Body of pancreas (tissue), 4 donors: ENCODE measurements at regions not wholly inside any gene's neighbourhood (a gene's known extent, or its start where the extent isn't known, plus 50 kb on each side); places are given as distances from the start of the nearest gene placed in this dataset.
A peak's percentile ranks its signal among the peaks of the same experiment; 100 is the strongest.

Experiments
- POLR2A ChIP-seq, 3 donors: fragments of 450-650 bp; IDR thresholded peaks; one replicate each; pipeline ENCODE4 v1.6.1; 2016; ENCODE audit warnings: antibody characterized with exemption in 3 of 3, mild to moderate bottlenecking in 2 of 3
- TF ChIP-seq, protein P1 (sequence below), 7 experiments: fragments of 450-650 bp in 4 of 7; fragments of 200-600 bp in 3 of 7; sonication (generic) in 3 of 7; IDR thresholded peaks; one replicate each; pipeline ENCODE4 v1.5.1; 2016 to 2019; ENCODE audit warnings: antibody characterized with exemption in 7 of 7

DNA sequence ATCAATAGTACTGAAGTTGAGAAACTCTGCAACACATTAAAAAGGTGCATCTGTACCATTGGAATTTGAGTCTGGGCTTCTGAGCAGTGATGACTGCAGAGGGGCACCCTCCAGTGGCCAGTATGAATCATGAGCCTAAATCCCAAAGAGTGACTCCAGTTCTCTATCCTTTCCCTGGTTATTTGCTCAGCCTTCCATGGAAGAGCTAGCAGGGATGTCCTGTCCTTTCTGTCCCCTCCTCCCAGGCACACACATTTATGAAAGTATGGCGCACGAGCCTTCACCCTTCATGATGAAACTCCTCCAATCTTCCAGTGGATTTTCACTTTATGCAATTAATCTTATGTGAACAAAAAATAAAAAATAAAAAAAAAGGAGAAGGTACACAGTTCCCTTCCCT, 81.0 kb downstream of the ESM1 start:
- TF ChIP-seq, protein P1, sequence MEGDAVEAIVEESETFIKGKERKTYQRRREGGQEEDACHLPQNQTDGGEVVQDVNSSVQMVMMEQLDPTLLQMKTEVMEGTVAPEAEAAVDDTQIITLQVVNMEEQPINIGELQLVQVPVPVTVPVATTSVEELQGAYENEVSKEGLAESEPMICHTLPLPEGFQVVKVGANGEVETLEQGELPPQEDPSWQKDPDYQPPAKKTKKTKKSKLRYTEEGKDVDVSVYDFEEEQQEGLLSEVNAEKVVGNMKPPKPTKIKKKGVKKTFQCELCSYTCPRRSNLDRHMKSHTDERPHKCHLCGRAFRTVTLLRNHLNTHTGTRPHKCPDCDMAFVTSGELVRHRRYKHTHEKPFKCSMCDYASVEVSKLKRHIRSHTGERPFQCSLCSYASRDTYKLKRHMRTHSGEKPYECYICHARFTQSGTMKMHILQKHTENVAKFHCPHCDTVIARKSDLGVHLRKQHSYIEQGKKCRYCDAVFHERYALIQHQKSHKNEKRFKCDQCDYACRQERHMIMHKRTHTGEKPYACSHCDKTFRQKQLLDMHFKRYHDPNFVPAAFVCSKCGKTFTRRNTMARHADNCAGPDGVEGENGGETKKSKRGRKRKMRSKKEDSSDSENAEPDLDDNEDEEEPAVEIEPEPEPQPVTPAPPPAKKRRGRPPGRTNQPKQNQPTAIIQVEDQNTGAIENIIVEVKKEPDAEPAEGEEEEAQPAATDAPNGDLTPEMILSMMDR (IDR thresholded peaks at IDR 0.05), result peak in 3 of 7 experiments; percentile 8 to 26 (median 21)
- no peak for TF ChIP-seq POLR2A (IDR thresholded peaks at IDR 0.05)
